Spleen (tissue), 11 donors: ENCODE measurements at regions not wholly inside any gene's neighbourhood (a gene's known extent, or its start where the extent isn't known, plus 50 kb on each side); places are given as distances from the start of the nearest gene placed in this dataset.

Source experiments
- DNase-seq: peaks from one replicate; pipeline ENCODE4 v3.0.0-alpha.2; 2020
- H3K27ac ChIP-seq, 8 donors: fragments of 200-600 bp; sonication (generic) in 7 of 8; 1 replicate in 4 of 8; 2 replicates in 4 of 8; pipeline versions ENCODE4 v1.5.0 to v1.8.0; 2016 to 2021; ENCODE audit warnings: inconsistent platforms in 4 of 8, mild to moderate bottlenecking in 4 of 8, moderate library complexity in 1 of 8
- H3K27me3 ChIP-seq, 7 donors: fragments of 200-600 bp; sonication (generic) in 6 of 7; replicated peaks in 1 of 7; 1 replicate in 4 of 7; 2 replicates in 3 of 7; pipeline versions ENCODE4 v1.5.0 to v1.8.0; 2016 to 2021; ENCODE audit warnings: inconsistent platforms in 3 of 7, mild to moderate bottlenecking in 1 of 7
- H3K36me3 ChIP-seq, 6 donors: fragments of 200-600 bp; sonication (generic) in 5 of 6; 1 replicate in 4 of 6; 2 replicates in 2 of 6; pipeline versions ENCODE4 v1.5.0 to v1.8.0; 2016 to 2021; ENCODE audit warnings: inconsistent platforms in 2 of 6
- H3K4me1 ChIP-seq, 6 donors: fragments of 200-600 bp; sonication (generic) in 5 of 6; 1 replicate in 3 of 6; 2 replicates in 3 of 6; pipeline versions ENCODE4 v1.5.0 to v1.8.0; 2016 to 2021; ENCODE audit warnings: inconsistent platforms in 3 of 6
- H3K4me3 ChIP-seq, 8 donors: fragments of 200-600 bp; sonication (generic) in 7 of 8; 1 replicate in 4 of 8; 2 replicates in 4 of 8; pipeline versions ENCODE4 v1.5.0 to v1.8.0; 2016 to 2021; ENCODE audit warnings: inconsistent platforms in 4 of 8, mild to moderate bottlenecking in 4 of 8, moderate library complexity in 2 of 8
- H3K9me3 ChIP-seq, 8 donors: fragments of 200-600 bp; sonication (generic) in 7 of 8; 1 replicate in 4 of 8; 2 replicates in 4 of 8; pipeline versions ENCODE4 v1.5.0 to v1.8.0; 2016 to 2021; ENCODE audit warnings: inconsistent platforms in 4 of 8
- CTCF ChIP-seq, 11 experiments: fragments of 200-600 bp in 7 of 11; fragments of 450-650 bp in 4 of 11; sonication (generic) in 4 of 11; IDR thresholded peaks in 8 of 11; conservative IDR thresholded peaks in 3 of 11; 1 replicate in 7 of 11; 2 replicates in 4 of 11; pipeline versions ENCODE4 v1.4.0 to v1.8.0; 2016 to 2021; ENCODE audit warnings: antibody characterized with exemption in 11 of 11, inconsistent platforms in 4 of 11, mild to moderate bottlenecking in 1 of 11
- POLR2A ChIP-seq, 3 donors: fragments of 450-650 bp; IDR thresholded peaks; one replicate each; pipeline ENCODE4 v1.5.1; 2017; ENCODE audit warnings: antibody characterized with exemption in 3 of 3, mild to moderate bottlenecking in 1 of 3
- POLR2AphosphoS5 ChIP-seq, 3 donors: sonication (generic); formaldehyde crosslinking; IDR thresholded peaks; one replicate each; pipeline ENCODE4 v1.5.1; 2017; ENCODE audit warnings: antibody characterized with exemption in 3 of 3
- WGBS, 5 donors: extraction: QIAGEN DNeasy Blood & Tissue Kit in 3 of 5; methylation state at CpG; one replicate each; pipeline versions ENCODE4 v1.1.5 to v1.1.7; 2013 to 2018; 5-methylcytosine and 5-hydroxymethylcytosine counted together
- intact Hi-C: fragments of 100-400 bp; cut with DNase I; formaldehyde crosslinking; loops from one replicate; pipeline ENCODE4 v1.15.0; 2023; ENCODE audit warnings: low total_unique reads
- donor health status: healthy with polysubstance abuse.
- donor health status: DM: no; HTN: no; CAD: no; lungs with moderate emphysema.
- donor health status: DM: no; HTN: no; CAD: no.
- donor health status: Bipolar disorder and iron deficiency.
- donor health status: healthy.
- donor health status: DM: no; HTN: no; CAD: no.
- donor health status: DM: yes; HTN: yes; CAD: no.

- no peaks in the 10 kb centered on the region for H3K4me1 ChIP-seq
- DNase-seq: no peak
- TF ChIP-seq POLR2A (IDR thresholded peaks at IDR 0.05): no peak
- TF ChIP-seq POLR2AphosphoS5 (IDR thresholded peaks at IDR 0.05): no peak
- no peak for TF ChIP-seq CTCF (IDR thresholded peaks at IDR 0.05 in 8 of 11, conservative IDR thresholded peaks at IDR 0.05 in 3 of 11)
- intact Hi-C loops: no loop called here
- no peak overlapping the region for H3K27ac ChIP-seq
- peaks cover 0 to 23% (median 11%) of the 10 kb centered on the region in 8 donors for H3K9me3 ChIP-seq
- WGBS, 5 donors: 61 to 68% (median 65%) methylated on average over 1 of the region's 1 CpG
- H3K36me3 ChIP-seq: no peaks in the 10 kb centered on the region
- H3K4me3 ChIP-seq: no peak overlapping the region
- no peaks in the 10 kb centered on the region for H3K27me3 ChIP-seq
Measured at GRCh38 chr5:98497418-98497817, 276.0 kb upstream of the RGMB start.

- TF ChIP-seq POLR2AphosphoS5 (IDR thresholded peaks at IDR 0.05) (no peak), POLR2A (IDR thresholded peaks at IDR 0.05) (no peak), CTCF (IDR thresholded peaks at IDR 0.05 in 8 of 11, conservative IDR thresholded peaks at IDR 0.05 in 3 of 11) (no peak)
- Histone ChIP-seq H3K9me3 (peaks cover 0 to 17% (median 10%) of the 10 kb centered on the region in 8 donors), H3K27me3 (no peaks in the 10 kb centered on the region), H3K27ac (no peak overlapping the region), H3K4me1 (no peaks in the 10 kb centered on the region), H3K36me3 (no peaks in the 10 kb centered on the region), H3K4me3 (no peak overlapping the region)
- no peak for DNase-seq
- WGBS, 5 donors: 70 to 89% (median 81%) methylated on average over 2 of the region's 2 CpGs
- intact Hi-C loops: no loop called here
Measured at GRCh38 chr5:98498028-98498427, 275.4 kb upstream of the RGMB start.

- Histone ChIP-seq H3K27me3 (no peaks in the 10 kb centered on the region), H3K27ac (no peak overlapping the region), H3K4me3 (no peak overlapping the region), H3K9me3 (peaks cover 0 to 4% (median 0%) of the 10 kb centered on the region in 8 donors), H3K36me3 (no peaks in the 10 kb centered on the region), H3K4me1 (no peaks in the 10 kb centered on the region)
- intact Hi-C loops: no loop called here
- TF ChIP-seq POLR2AphosphoS5 (IDR thresholded peaks at IDR 0.05) (no peak), POLR2A (IDR thresholded peaks at IDR 0.05) (no peak), CTCF (IDR thresholded peaks at IDR 0.05 in 8 of 11, conservative IDR thresholded peaks at IDR 0.05 in 3 of 11) (no peak)
- no peak for DNase-seq
- 41 to 71% (median 59%) methylated on average over 1 of the region's 1 CpG for WGBS, 5 donors
Measured at GRCh38 chr5:98499892-98500291, 273.6 kb upstream of the RGMB start.

GRCh38 chr5:98500811-98501210, 272.7 kb upstream of the RGMB start:
- H3K27me3 ChIP-seq: no peaks in the 10 kb centered on the region
- no peaks in the 10 kb centered on the region for H3K36me3 ChIP-seq
- no peak overlapping the region for H3K4me3 ChIP-seq
- DNase-seq: no peak
- H3K4me1 ChIP-seq: no peaks in the 10 kb centered on the region
- intact Hi-C loops: no loop called here
- 73 to 86% (median 85%) methylated on average over 3 of the region's 3 CpGs for WGBS, 5 donors
- peaks cover 0 to 4% (median 0%) of the 10 kb centered on the region in 8 donors for H3K9me3 ChIP-seq
- no peak for TF ChIP-seq POLR2A (IDR thresholded peaks at IDR 0.05)
- no peak for TF ChIP-seq POLR2AphosphoS5 (IDR thresholded peaks at IDR 0.05)
- no peak for TF ChIP-seq CTCF (IDR thresholded peaks at IDR 0.05 in 8 of 11, conservative IDR thresholded peaks at IDR 0.05 in 3 of 11)
- H3K27ac ChIP-seq: no peak overlapping the region
